ENCODE measurements at regions not wholly inside any gene's neighbourhood (a gene's known extent, or its start where the extent isn't known, plus 50 kb on each side); places are given as distances from the start of the nearest gene placed in this dataset.
"Not testable (repeated sequence)": the region's sequence is repeated elsewhere in the genome, so short reads cannot be mapped to it uniquely, and the experiment has no call there.

DNA sequence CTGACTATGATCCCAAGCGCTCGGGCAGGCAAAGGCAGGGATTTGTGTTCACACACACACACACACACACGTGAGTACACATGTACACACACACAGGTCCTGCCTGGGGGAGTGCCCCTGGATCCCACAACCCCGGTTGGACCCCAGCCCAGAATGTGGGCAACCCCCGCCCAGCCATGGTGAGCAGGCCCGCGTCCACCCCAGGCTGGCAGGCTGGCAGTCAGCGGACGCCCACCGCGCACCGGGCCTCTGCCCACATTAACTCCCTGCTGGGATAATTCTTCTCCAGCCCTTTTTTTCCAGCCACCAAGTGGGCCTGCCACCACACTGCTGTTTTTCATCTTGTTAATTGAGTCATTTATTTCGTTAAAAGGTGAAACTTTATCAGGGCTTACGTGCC, 256.2 kb downstream of the BCL11B start:
- H3K4me3 ChIP-seq (ENCODE audit: low read depth, low read length), result no peak overlapping the region

DNA sequence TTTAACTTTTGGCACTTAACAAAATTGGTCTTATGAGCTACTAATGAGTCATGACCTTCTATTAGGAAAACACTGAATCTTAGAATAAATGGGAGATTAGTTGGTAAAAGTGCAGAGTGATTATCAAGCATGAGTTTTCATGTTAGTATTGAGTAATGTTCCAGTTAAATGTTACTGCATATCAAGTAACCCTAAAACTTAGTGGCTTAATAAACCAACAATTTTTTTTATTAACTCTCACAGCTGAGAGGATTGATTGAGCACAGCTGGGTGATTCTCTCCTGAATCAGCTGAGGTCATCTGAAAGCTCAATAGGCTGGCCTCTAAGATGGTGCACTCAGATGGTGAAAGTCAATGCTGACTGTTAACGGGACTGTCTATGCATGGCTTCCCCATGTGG, 248.6 kb downstream of the BCL11B start:
- no peak overlapping the region for H3K4me3 ChIP-seq (ENCODE audit: low read depth, low read length)

DNA sequence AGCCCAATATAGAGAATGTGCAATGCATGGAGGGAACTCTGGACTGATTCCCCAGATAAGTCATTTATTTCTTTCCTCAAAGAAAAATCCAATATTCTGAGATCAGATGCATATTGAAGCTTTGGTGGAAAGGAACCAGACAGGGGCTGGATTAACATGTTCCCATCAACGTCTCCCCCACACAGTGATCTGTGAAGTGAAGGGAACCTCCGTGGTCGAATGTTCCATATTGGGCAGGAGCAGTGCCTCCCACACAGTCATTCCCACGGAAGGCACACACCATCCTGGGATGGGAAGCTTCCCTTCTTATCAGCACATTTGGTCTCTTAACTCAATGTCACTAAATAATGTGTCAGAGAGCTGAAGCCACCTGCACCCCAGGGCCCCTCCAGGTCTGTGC, 247.1 kb downstream of the BCL11B start:
- no peak overlapping the region for H3K4me3 ChIP-seq (ENCODE audit: low read depth, low read length)

DNA sequence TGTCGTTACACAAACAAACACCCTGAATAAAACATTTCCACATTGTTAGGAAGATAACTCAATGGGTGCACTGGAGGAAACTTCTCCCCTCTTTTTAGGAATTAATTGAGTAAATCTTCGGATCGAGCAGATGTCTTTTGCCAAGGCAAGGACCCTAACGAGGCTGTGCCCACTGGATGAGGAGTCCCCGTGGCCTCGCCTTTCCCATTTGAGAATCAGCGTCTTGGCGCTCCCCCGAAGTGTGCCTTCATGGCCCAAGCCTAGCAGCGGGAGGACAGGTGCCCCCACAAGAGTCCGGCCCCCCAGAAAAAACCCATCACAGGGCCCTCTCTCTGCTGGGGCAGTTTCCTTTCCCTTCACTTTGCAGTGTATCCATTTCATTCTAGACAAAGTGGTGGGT, 246.6 kb downstream of the BCL11B start:
- no peak overlapping the region for H3K4me3 ChIP-seq (ENCODE audit: low read depth, low read length)

DNA sequence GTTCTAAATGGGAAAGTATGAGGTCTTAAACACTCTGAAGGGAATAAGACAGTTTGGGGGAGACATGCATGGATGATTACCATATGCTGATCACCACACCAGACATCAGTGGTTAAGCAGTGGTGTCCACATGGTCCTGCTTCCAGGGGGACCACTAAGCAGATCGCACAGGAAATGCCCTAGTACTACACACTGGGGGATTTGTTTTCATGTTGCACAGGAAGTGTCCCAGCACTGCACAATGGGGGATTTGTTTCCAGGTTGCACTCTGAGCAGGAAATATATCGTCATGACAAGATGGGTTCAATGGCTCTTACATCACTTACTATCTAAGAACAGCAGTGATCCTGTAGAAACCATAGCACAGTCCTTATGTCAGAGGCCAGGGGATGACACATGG, 245.5 kb downstream of the BCL11B start:
- H3K4me3 ChIP-seq (ENCODE audit: low read depth, low read length), result no peak overlapping the region

DNA sequence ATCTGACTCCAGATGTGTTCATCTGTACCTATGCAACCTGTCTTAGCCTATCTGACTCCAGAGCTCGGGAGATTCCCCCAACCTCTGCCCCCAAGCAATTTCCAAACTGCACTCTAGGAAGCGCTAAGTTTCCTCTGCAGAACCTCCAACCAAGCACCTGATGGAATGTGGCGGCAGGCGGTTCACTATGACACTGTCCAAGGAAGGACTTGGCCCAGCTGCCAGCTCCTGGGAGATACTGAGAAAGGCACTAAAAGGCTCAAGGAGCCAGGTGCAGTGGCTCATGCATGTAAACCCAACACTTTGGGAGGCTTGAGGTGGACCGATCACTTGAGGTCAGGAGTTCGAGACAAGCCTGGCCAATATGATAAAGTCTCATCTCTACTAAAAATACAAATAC, 244.0 kb downstream of the BCL11B start:
- H3K4me3 ChIP-seq (ENCODE audit: low read depth, low read length), result no peak overlapping the region

DNA sequence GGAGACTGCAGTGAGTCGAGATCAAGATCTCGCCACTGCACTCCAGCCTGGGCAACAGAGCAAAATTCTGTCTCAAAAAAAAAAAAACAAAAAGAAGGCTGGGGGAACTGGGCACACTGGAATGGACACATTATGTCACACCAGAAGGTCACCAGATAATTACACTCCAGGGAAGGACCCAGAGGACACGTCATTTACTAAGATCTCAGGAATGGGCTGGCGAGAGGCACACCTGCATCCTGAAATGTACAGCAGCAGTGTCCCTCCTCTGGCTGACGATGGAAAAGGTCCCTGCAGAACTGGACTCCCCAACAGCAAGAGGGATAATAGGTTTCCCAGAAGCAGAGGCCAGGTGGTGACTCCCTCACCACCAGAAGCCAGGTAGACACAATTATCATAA, 243.5 kb downstream of the BCL11B start:
- no peak overlapping the region for H3K4me3 ChIP-seq (ENCODE audit: low read depth, low read length)

DNA sequence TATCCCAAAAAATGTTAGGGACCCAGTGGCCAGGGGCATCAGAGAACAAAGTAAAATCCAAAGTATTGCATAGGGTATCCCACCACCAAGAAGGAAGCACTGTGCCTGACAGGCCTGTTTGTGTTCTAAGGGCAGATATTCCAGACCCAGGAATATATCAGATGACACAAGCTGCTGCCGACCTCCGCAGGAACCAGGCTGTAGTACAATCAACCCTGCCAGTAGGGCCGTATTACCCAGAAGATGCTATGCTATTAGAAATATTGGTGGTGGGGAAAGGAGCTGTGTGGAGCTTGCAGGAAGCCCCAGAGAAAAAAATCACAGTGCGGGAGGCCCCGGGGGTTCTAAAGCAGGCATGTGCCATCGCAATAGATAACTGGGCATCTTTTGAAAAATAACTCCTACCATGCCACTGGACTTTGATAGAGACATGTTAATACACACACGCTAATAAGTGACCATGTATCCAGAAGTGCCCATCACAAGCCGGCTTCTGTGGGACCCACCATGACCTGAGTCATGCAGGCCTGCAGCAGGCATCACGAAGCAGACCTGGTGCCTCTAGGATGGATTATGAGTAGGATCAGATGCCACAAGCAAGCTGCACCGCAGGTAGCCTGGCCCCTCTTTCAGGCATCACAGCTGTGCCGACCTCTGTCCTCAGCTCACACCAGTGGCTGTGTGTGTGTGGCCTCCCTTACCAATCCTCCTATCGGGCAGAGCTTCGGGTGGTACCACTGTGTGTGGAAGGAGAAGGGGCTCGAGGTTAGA, 242.7 kb downstream of the BCL11B start:
- no peak overlapping the region for H3K4me3 ChIP-seq (ENCODE audit: low read depth, low read length)

DNA sequence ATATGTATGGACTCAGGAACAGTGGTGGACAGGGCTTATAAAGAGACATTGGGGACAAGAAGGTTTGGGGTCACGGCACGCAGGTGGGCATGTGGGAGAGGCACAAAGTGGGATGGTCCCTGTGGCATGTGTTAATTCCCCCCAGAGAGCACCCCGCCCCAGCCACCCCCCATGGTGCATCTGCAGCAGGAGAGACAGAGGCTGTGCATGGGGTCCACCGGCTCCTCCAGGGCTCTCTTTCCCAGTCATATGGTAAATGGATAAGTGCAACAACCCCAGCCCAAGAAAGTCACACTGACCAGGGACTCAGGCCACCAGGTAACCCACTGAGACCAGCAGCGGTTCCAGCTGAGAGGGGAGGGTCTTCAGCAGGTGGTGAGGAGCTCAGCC, 242.1 kb downstream of the BCL11B start:
- H3K4me3 ChIP-seq (ENCODE audit: low read depth, low read length), result no peak overlapping the region

DNA sequence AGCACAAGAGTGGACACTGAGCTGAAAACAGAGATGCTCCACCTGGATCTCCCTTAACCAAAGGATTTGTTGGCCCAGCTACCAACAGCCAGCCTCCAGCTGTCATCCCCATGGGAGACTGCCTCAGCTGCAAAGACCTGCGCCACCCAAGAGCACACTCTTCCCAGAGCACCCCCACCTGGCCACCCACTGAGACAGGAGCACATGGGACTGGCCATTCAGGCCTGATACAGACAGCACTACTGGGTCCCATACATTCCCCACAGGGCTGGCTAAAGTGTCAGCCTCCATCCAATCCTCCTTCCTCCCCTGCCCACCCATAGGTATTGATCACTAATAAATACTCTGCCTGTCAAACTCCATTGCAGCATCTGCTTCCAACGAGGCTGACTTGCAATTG, 241.5 kb downstream of the BCL11B start:
- no peak overlapping the region for H3K4me3 ChIP-seq (ENCODE audit: low read depth, low read length)

DNA sequence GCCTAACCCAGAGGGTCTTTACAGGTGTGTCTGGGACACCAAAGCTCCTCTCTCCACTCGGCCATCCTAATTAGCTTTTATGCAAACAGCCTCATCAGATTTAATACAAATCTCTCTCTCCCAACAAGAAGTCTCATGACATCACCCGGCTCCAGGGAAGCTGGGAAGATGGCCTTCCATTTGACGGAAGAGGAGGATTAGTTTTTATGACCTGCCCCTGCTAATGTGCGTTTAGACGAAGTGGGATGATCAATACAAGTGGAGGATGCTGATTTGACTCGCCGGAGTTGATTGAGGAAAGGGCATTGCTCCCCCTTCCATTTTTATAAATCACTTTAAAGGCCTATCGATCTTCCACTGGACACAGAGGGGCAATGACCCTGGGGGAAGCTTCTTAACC, 239.2 kb downstream of the BCL11B start:
- H3K4me3 ChIP-seq (ENCODE audit: low read depth, low read length), result no peak overlapping the region

DNA sequence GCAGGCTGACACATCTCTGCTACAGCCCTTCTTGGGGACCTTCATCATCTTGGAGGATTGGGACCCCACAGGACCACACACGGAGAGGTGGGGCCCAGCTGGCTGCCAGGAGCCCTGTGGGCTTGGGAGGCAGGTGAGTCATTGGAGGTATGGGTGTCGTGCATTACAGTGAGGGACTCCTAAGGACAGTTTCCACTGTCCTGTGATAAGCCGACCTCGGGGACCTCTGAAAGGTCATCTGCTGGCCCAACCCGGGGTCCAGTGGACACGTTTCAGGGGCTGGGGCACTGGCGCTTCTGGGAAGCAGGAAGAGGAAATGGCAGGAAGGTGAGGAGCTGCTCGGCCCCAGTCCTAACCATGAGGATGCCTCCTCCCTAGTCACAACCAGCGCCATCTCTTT, 238.0 kb downstream of the BCL11B start:
- no peak overlapping the region for H3K4me3 ChIP-seq (ENCODE audit: low read depth, low read length)

DNA sequence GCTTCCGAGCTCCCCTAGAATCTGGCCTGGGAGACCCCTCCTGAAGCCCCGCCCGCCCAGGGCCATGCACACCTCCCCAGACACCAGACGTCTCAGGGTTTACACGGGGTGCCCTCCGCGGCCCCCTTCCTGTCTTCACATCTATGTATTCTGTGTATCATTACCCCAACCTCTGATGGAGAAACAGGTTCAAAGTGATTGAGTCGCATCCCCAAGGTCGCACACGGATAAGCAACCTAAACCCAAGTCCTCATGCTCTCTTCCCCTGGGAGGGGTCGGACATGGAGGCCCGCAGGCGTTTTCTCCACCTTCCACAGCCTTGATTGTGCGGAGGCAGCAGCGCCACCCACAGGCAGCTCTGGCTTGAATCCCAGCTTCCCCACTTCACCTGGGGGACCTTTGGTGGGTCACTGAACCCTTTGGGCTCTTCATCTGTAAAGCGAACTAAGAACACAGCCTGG, 237.3 kb downstream of the BCL11B start:
- no peak overlapping the region for H3K4me3 ChIP-seq (ENCODE audit: low read depth, low read length)

DNA sequence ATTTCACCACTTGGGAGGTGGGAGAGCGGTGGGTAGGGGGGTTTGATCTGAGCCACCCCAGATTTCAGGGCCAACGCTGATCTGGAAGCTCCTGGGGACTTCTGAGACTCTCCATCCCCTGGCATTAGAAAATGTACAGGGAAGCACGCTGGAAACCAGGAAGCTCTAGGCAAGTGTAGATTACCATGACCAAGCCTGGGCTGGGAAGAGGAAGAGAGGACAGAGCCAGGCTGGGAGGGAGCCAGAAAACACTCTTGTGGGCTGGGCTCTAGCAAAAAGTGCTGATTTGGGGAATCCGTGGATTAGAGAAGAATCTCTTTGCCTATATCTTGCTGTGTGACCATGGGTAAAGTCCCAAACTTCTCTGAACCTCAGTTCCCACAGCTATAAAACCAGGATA, 236.7 kb downstream of the BCL11B start:
- H3K4me3 ChIP-seq (ENCODE audit: low read depth, low read length), result no peak overlapping the region

DNA sequence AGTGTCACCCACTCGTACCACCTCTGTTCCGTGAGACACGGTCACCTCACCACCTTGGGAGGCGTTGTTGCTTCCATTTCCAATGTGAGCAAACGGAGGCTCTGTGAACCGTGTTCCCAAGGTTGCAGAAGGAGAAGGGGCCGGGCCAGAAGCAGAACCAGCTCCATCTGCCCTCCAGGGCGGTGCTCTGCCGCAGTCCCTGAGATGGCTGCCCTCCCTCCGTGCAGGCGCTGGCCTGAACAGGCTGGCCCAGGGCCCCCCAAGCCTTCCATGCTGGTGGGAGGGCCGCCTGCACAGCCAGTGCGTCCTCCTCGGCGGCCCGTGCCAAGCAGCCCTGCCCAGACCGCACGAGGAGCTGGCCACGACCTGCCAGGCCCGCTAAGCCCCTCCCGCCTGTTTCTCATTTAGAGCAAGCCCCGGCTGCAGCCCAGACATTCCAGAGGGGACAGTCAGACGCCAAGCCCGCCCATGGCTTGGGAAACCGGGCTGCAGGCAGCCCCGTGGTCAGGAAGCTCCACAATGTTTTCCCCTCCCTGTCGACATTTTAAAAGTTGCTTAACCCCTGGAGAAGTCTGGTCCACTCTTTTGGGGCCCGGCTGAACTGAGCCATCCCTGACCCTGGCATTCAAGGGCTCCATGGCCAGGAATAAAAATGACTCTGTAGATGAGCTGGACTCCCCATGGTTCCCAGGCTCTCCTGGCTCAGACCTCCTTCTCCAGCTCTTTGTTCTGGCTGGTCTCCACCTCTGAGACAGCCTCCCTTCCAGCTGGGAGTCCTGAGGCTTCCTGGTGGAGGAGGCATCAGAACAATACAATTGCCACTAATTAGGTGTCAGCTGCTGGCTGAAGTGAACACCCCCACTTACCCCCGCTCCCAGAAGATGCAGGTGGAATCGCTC, 236.0 kb downstream of the BCL11B start:
- no peak overlapping the region for H3K4me3 ChIP-seq (ENCODE audit: low read depth, low read length)

DNA sequence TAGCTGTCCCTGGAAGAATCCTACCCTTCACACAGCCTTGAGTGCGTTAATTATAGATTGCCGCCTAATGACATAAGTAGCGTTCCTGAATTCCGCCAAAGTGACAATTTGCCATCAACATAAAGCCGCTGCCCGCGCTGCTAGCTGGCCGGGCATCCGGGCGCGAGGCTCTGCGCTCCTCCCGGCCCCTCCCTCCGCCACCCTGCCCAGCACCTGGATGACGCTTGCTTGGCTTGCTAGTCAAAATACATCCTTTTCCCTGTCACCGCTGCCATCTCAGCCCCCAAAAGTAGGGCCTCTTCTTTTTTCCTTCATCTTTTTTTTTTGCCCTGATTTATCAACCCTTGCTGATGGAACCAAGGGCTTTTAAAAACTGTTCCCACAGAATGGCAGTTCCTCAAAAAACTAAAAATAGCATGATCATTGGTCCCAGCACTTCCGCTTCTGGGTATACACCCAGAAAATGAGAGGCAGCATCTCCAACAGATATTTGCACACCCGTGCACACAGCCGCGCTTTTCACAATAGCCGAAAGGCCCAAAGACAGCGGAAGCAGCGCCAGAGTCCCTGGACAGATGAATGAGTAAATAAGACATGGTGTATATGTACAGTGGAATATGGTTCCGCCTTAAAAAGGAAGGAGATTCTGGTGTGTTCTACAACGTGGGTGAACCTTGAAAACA, 235.2 kb downstream of the BCL11B start:
- no peak overlapping the region for H3K4me3 ChIP-seq (ENCODE audit: low read depth, low read length)

DNA sequence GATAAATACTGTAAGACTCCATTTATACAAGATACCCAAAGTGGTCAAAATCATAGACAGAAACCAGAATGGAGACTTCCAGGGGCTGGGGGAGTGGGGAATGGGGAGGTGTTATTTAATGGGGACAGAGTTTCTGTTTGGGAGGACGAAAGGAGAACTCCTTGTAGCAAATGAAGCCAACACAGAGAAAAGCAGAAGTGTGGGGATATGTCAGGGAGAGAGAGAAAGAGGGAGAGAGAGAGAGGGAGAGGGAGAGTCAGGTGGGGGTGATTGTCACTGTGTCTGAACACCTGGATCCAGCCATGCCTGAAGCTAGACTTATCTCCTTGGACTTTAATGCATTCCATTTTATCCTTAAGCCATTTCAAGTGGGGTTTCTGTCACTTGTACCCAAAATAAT, 234.7 kb downstream of the BCL11B start:
- H3K4me3 ChIP-seq (ENCODE audit: low read depth, low read length), result not testable (repeated sequence)

DNA sequence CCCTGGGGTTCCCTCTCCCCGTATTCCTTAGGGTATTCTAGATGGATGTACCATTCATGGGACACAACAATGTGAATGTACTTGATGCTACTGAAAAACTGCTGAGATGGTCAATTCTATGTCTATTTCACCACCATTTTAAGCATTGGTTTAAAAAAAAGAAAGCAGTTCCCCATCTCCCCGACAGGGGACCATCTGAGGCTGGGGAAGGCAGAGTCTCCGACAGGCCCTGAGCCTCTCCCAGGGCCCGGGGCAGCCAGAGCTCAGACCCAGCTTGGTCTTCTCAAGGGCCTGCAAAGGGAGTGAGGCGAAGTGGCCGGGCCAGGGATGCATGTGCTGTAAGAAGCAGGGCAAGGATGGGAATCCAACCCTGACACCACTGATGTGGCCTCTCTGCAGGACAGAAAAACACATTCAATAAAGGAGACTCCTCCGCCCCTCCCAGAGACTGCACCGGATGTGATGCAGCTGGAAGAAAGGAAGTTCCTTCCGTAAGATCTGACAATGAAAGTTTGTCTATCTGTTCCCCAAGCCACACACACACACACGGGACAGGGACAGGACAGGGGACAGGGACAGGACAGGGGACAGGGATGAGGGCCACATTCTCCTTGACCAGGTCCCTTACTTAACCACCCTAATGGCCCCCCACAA, 234.1 kb downstream of the BCL11B start:
- no peak overlapping the region for H3K4me3 ChIP-seq (ENCODE audit: low read depth, low read length)

DNA sequence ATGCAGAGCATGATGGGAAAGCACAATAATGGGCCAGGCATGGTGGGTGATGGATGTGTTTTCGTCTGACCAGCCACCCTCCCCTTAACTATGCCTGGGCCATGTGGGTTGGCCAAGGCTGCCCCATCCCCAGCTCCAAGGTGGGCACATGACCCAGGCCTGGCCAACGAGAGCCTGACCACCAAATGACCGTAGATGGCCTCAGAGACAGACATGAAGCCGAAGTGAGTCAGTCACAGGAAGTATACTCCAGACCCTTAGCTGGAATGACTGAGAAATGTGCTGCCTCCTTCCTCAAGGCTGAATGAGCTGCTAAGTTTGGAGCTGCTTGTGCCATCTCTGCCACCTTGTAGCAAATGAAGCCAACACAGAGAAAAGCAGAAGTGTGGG, 233.6 kb downstream of the BCL11B start:
- H3K4me3 ChIP-seq (ENCODE audit: low read depth, low read length), result no peak overlapping the region

DNA sequence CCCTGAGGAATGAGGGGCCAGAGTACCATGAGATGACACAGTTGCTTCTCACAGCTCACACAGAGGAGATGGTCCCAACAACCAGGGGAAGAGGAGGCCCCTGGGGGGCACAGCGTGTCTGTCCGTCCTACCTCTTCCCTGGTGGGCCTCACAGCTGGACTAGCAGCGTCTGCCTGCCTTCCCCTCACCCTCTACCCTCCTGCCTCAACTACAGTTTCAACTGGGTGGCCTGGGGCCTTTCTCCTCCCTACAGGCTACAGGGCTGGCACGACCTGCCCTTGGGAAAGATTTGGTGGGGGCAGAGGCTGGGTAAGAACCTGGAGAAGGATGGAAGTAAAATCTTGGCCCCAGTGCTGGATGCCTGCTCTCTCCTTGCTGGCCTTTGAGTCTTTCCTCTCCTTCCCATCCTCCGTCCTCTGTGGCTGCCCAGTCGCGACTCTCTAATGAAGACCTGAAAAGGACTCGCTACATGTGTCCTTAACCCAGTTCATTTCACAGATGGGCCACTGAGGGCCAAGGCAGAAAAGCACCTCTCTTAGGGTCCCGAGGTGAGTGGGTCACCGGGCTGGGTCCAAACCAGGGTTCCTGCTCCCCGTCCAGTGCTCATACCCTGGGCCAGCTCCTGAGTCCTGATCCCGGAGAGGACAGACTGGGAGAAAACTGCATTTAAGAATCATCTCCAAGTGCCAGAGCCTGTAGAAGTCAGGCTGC, 232.5 kb downstream of the BCL11B start:
- no peak overlapping the region for H3K4me3 ChIP-seq (ENCODE audit: low read depth, low read length)

DNA sequence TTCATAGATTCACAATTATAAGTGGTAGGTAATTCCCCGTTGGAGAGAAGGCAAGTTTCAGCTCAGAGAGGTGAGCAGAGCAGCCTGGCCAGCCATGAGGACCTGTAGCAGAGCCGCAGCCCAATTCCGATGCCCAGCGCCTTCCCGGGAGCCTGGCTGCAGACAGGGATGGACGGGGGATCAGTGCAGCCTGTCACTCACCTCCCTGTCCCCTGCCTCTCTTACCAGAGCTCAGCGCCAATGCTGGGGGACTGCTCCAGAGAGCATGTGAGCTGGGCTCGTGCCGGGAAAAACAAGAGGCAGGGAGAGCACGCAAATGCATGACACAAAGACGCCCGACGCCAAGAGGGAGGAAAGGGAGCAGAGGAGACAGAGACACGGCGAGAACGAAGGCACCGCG, 231.9 kb downstream of the BCL11B start:
- no peak overlapping the region for H3K4me3 ChIP-seq (ENCODE audit: low read depth, low read length)

Measured in iPS-11a (cell line).